Neural cell (in vitro differentiated cells): ENCODE measurements at regions not wholly inside any gene's neighbourhood (a gene's known extent, or its start where the extent isn't known, plus 50 kb on each side); places are given as distances from the start of the nearest gene placed in this dataset.

Experiments
- EZH2 ChIP-seq: fragments of 200-600, 300-800 bp; shearing (Covaris generic), sonication (generic); IDR thresholded peaks from 2 replicates; pipeline ENCODE4 v1.6.1; 2014; ENCODE audit warnings: antibody characterized with exemption, low read length, borderline replicate concordance, mild to moderate bottlenecking; ENCODE audit not compliant: insufficient read depth, poor library complexity, severe bottlenecking
- TF ChIP-seq, protein P1 (sequence below): fragments of 450-650 bp; IDR thresholded peaks from 2 replicates; pipeline ENCODE4 v1.5.1; 2014; ENCODE audit warnings: antibody characterized with exemption, mild to moderate bottlenecking, moderate library complexity; ENCODE audit not compliant: poor library complexity, severe bottlenecking

DNA sequence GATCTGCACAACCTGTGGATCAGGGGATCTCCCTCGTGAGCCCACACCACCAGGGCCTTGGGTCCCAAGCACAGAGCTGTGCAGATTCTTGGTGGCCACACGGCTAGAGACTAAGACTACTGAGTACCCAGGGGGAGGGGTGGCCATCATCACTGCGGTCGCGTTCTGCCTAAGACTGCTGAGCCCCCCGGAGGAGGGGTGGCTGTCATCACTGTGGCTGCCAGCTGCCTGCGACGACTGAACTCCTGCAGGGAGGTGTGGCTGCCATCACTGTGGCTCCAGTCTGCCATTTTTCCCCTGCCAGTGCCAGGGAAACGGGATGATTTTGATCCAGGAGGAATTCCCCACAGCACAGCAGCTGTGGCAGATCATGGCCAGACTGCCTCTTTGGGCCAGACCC, 141.7 kb upstream of the SPANXB1 start:
- TF ChIP-seq EZH2 = no peak
- TF ChIP-seq, protein P1, sequence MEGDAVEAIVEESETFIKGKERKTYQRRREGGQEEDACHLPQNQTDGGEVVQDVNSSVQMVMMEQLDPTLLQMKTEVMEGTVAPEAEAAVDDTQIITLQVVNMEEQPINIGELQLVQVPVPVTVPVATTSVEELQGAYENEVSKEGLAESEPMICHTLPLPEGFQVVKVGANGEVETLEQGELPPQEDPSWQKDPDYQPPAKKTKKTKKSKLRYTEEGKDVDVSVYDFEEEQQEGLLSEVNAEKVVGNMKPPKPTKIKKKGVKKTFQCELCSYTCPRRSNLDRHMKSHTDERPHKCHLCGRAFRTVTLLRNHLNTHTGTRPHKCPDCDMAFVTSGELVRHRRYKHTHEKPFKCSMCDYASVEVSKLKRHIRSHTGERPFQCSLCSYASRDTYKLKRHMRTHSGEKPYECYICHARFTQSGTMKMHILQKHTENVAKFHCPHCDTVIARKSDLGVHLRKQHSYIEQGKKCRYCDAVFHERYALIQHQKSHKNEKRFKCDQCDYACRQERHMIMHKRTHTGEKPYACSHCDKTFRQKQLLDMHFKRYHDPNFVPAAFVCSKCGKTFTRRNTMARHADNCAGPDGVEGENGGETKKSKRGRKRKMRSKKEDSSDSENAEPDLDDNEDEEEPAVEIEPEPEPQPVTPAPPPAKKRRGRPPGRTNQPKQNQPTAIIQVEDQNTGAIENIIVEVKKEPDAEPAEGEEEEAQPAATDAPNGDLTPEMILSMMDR = no peak
